ENCODE measurements at regions not wholly inside any gene's neighbourhood (a gene's known extent, or its start where the extent isn't known, plus 50 kb on each side); places are given as distances from the start of the nearest gene placed in this dataset.

DNA sequence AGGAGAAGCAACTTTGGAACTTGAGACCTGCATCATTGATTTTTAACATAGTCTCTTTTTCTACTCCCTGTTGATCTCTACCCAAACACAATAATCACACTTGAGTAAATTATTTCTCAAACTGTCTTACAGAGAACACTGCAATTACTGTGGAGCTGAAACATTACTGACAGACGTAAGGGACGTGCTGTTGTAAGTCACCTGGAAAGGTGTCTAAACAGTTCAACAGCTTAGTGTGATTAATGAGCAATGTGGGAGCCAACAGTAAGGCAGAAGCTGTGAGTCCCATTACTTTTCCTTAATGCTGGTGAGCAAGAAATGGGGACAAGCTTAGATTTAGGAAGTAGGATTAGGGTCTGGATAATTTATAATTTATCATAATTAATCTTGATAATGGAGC, 265.7 kb downstream of the DLEU7 start:
- DNase-seq (ENCODE audit: insufficient read length, low spot score) (no peak), FAIRE-seq (no peak)
- no peak for TF ChIP-seq PAX5 (IDR thresholded peaks at IDR 0.05; ENCODE audit: insufficient read depth, low read length, severe bottlenecking)

DNA sequence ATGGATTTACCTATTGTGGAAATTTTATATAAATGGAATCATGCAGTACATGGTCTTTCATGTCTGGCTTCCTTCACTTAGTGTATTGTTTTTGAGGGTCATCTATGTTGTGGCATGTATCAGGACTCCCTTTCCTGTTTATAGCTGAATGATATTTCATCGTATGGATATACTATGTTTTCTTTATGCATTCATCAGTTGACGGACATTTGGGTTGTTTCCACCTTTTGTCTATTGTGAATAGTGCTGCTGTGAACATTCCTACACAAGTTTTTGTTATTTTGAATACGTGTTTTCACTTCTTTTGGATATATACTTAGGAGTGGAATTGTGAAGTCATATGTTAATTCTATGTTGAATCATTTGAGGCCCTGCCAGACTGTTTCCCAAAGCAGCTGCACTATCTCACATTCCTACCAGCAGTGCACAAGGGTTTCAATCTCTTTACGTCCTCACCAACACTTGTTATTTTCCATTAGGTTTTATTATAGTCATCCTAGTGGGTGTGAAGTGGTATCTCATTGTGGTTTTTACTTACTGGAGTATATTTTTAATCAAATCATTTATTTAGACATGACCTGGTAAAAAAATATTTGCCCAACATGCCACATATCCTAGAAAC, 262.7 kb downstream of the DLEU7 start:
- TF ChIP-seq POLR2A (IDR thresholded peaks at IDR 0.05; ENCODE audit: low read depth, low read length) (no peak), SPI1 (IDR thresholded peaks at IDR 0.05; ENCODE audit: low read depth, low read length) (no peak), PAX5 (IDR thresholded peaks at IDR 0.05; ENCODE audit: insufficient read depth, low read length, severe bottlenecking) (no peak), POU2F2 (IDR thresholded peaks at IDR 0.05; ENCODE audit: low read depth, low read length) (no peak), POLR2AphosphoS5 (IDR thresholded peaks at IDR 0.05; ENCODE audit: low read depth, low read length) (no peak)
- no peak for FAIRE-seq
- no peak for DNase-seq (ENCODE audit: insufficient read length, low spot score)

- FAIRE-seq (no peak), DNase-seq (ENCODE audit: insufficient read length, low spot score) (no peak)
- TF ChIP-seq POU2F2 (IDR thresholded peaks at IDR 0.05; ENCODE audit: low read depth, low read length) (no peak), POLR2AphosphoS5 (IDR thresholded peaks at IDR 0.05; ENCODE audit: low read depth, low read length) (no peak), POLR2A (IDR thresholded peaks at IDR 0.05; ENCODE audit: low read depth, low read length) (no peak), TAF1 (IDR thresholded peaks at IDR 0.05; ENCODE audit: low read depth, low read length) (no peak), SPI1 (IDR thresholded peaks at IDR 0.05; ENCODE audit: low read depth, low read length) (no peak), PAX5 (IDR thresholded peaks at IDR 0.05; ENCODE audit: insufficient read depth, low read length, severe bottlenecking) (no peak)
Measured at GRCh38 chr13:50581586-50582196, 261.8 kb downstream of the DLEU7 start.

GRCh38 chr13:50584856-50585580, 258.5 kb downstream of the DLEU7 start:
- DNase-seq (ENCODE audit: insufficient read length, low spot score) (no peak), FAIRE-seq (no peak)
- TF ChIP-seq SPI1 (IDR thresholded peaks at IDR 0.05; ENCODE audit: low read depth, low read length) (no peak), TAF1 (IDR thresholded peaks at IDR 0.05; ENCODE audit: low read depth, low read length) (no peak), POLR2AphosphoS5 (IDR thresholded peaks at IDR 0.05; ENCODE audit: low read depth, low read length) (no peak), POU2F2 (IDR thresholded peaks at IDR 0.05; ENCODE audit: low read depth, low read length) (no peak), PAX5 (IDR thresholded peaks at IDR 0.05; ENCODE audit: insufficient read depth, low read length, severe bottlenecking) (no peak), POLR2A (IDR thresholded peaks at IDR 0.05; ENCODE audit: low read depth, low read length) (no peak)

- FAIRE-seq = no peak
- DNase-seq (ENCODE audit: insufficient read length, low spot score) = no peak
- TF ChIP-seq POLR2A (IDR thresholded peaks at IDR 0.05; ENCODE audit: low read depth, low read length) = no peak
- TF ChIP-seq PAX5 (IDR thresholded peaks at IDR 0.05; ENCODE audit: insufficient read depth, low read length, severe bottlenecking) = no peak
- TF ChIP-seq POU2F2 (IDR thresholded peaks at IDR 0.05; ENCODE audit: low read depth, low read length) = no peak
- no peak for TF ChIP-seq TAF1 (IDR thresholded peaks at IDR 0.05; ENCODE audit: low read depth, low read length)
- no peak for TF ChIP-seq POLR2AphosphoS5 (IDR thresholded peaks at IDR 0.05; ENCODE audit: low read depth, low read length)
- no peak for TF ChIP-seq SPI1 (IDR thresholded peaks at IDR 0.05; ENCODE audit: low read depth, low read length)
Measured at GRCh38 chr13:50585674-50586413, 257.6 kb downstream of the DLEU7 start.

DNA sequence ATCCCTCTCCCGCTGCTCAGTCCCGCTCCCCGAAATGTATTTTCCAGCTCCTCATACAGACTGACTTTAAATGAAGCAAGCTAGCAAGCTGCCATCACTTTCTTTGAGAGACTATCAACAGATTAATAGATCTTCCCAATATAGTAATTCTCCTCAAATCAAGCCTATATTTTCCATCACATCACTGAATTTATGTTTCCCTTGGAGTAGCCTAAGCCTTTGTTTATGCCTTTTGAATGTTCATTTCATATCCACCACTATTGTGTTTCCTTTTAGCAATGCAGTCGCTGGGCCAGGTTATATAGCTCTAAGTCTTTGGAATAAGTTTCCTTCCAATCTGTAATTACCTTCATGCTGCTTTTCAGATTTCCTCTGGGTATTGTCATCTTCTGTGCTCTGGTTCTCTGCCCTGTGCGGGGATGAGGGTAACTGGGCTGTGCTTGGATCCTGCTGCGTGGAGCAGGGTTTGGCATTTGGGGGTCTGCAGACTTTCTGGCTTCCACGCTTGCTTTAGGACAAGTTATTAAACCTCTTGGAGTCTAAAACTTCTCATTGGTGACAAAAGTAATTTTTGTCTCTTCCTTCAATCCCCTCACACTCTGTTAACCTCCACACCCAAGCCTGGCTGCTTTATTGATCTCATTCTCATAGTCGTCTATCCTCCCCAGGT, 256.9 kb downstream of the DLEU7 start:
- no peak for FAIRE-seq
- TF ChIP-seq POLR2AphosphoS5 (IDR thresholded peaks at IDR 0.05; ENCODE audit: low read depth, low read length) = no peak
- no peak for TF ChIP-seq POU2F2 (IDR thresholded peaks at IDR 0.05; ENCODE audit: low read depth, low read length)
- TF ChIP-seq TAF1 (IDR thresholded peaks at IDR 0.05; ENCODE audit: low read depth, low read length) = no peak
- no peak for TF ChIP-seq PAX5 (IDR thresholded peaks at IDR 0.05; ENCODE audit: insufficient read depth, low read length, severe bottlenecking)
- no peak for TF ChIP-seq SPI1 (IDR thresholded peaks at IDR 0.05; ENCODE audit: low read depth, low read length)
- TF ChIP-seq POLR2A (IDR thresholded peaks at IDR 0.05; ENCODE audit: low read depth, low read length) = no peak

GRCh38 chr13:50587115-50587514, 256.4 kb downstream of the DLEU7 start:
- FAIRE-seq (no peak), DNase-seq (ENCODE audit: insufficient read length, low spot score) (no peak)
- TF ChIP-seq PAX5 (IDR thresholded peaks at IDR 0.05; ENCODE audit: insufficient read depth, low read length, severe bottlenecking) = no peak
- TF ChIP-seq SPI1 (IDR thresholded peaks at IDR 0.05; ENCODE audit: low read depth, low read length) = peak; percentile 57
- no peak for TF ChIP-seq POLR2AphosphoS5 (IDR thresholded peaks at IDR 0.05; ENCODE audit: low read depth, low read length)

More for the DNA sequence above, 256.9 kb downstream of the DLEU7 start:
- DNase-seq (ENCODE audit: insufficient read length, low spot score) = no peak

GRCh38 chr13:50587645-50588373, 255.7 kb downstream of the DLEU7 start:
- TF ChIP-seq PAX5 (IDR thresholded peaks at IDR 0.05; ENCODE audit: insufficient read depth, low read length, severe bottlenecking) = no peak
- TF ChIP-seq TAF1 (IDR thresholded peaks at IDR 0.05; ENCODE audit: low read depth, low read length) = no peak
- TF ChIP-seq POU2F2 (IDR thresholded peaks at IDR 0.05; ENCODE audit: low read depth, low read length) = no peak
- no peak for TF ChIP-seq POLR2AphosphoS5 (IDR thresholded peaks at IDR 0.05; ENCODE audit: low read depth, low read length)
- no peak for TF ChIP-seq POLR2A (IDR thresholded peaks at IDR 0.05; ENCODE audit: low read depth, low read length)
- no peak for TF ChIP-seq SPI1 (IDR thresholded peaks at IDR 0.05; ENCODE audit: low read depth, low read length)
- DNase-seq (ENCODE audit: insufficient read length, low spot score) = no peak
- FAIRE-seq = no peak

Data from GM12891 (cell line).